ENCODE measurements at regions not wholly inside any gene's neighbourhood (a gene's known extent, or its start where the extent isn't known, plus 50 kb on each side); places are given as distances from the start of the nearest gene placed in this dataset.

- Histone ChIP-seq H3K4me1 (no peaks in the 10 kb centered on the region), H3K27ac (no peak overlapping the region), H3K4me3 (no peak overlapping the region), H3K27me3 (no peaks in the 10 kb centered on the region), H3K36me3 (no peaks in the 10 kb centered on the region), H3K9me3 (no peaks in the 10 kb centered on the region)
- DNase-seq (ENCODE audit: low spot score): no peak
- no peak for TF ChIP-seq CTCF (IDR thresholded peaks at IDR 0.05)
Measured at GRCh38 chr13:61833228-61833627, 417.6 kb upstream of the PCDH20 start.

GRCh38 chr13:61831026-61831425, 415.4 kb upstream of the PCDH20 start:
- no peaks in the 10 kb centered on the region for H3K9me3 ChIP-seq
- TF ChIP-seq CTCF (IDR thresholded peaks at IDR 0.05): no peak
- DNase-seq (ENCODE audit: low spot score): no peak

GRCh38 chr13:61830475-61830874, 414.8 kb upstream of the PCDH20 start:
- no peak overlapping the region for H3K4me3 ChIP-seq
- no peak for TF ChIP-seq CTCF (IDR thresholded peaks at IDR 0.05)
- no peaks in the 10 kb centered on the region for H3K9me3 ChIP-seq
- H3K36me3 ChIP-seq: no peaks in the 10 kb centered on the region
- DNase-seq (ENCODE audit: low spot score): no peak
- H3K4me1 ChIP-seq: no peaks in the 10 kb centered on the region
- H3K27me3 ChIP-seq: no peaks in the 10 kb centered on the region
- no peak overlapping the region for H3K27ac ChIP-seq

More at GRCh38 chr13:61831026-61831425, 415.4 kb upstream of the PCDH20 start:
- no peak overlapping the region for H3K4me3 ChIP-seq
- H3K36me3 ChIP-seq: no peaks in the 10 kb centered on the region
- H3K4me1 ChIP-seq: no peaks in the 10 kb centered on the region
- no peaks in the 10 kb centered on the region for H3K27me3 ChIP-seq
- H3K27ac ChIP-seq: no peak overlapping the region

GRCh38 chr13:61824168-61824567, 408.5 kb upstream of the PCDH20 start:
- no peaks in the 10 kb centered on the region for H3K36me3 ChIP-seq

GRCh38 chr13:61812286-61812685, 396.6 kb upstream of the PCDH20 start:
- no peaks in the 10 kb centered on the region for H3K36me3 ChIP-seq
- no peaks in the 10 kb centered on the region for H3K9me3 ChIP-seq
- no peak for DNase-seq (ENCODE audit: low spot score)
- no peaks in the 10 kb centered on the region for H3K4me1 ChIP-seq
- no peak overlapping the region for H3K4me3 ChIP-seq
- H3K27ac ChIP-seq: no peak overlapping the region
- no peaks in the 10 kb centered on the region for H3K27me3 ChIP-seq
- TF ChIP-seq CTCF (IDR thresholded peaks at IDR 0.05): no peak

More at GRCh38 chr13:61824168-61824567, 408.5 kb upstream of the PCDH20 start:
- no peak for TF ChIP-seq CTCF (IDR thresholded peaks at IDR 0.05)
- no peaks in the 10 kb centered on the region for H3K4me1 ChIP-seq
- H3K9me3 ChIP-seq: no peaks in the 10 kb centered on the region
- no peak overlapping the region for H3K27ac ChIP-seq
- H3K27me3 ChIP-seq: no peaks in the 10 kb centered on the region
- no peak overlapping the region for H3K4me3 ChIP-seq
- DNase-seq (ENCODE audit: low spot score): no peak

GRCh38 chr13:61810065-61810464, 394.4 kb upstream of the PCDH20 start:
- no peak for DNase-seq (ENCODE audit: low spot score)
- no peak overlapping the region for H3K4me3 ChIP-seq
- no peaks in the 10 kb centered on the region for H3K9me3 ChIP-seq
- H3K36me3 ChIP-seq: no peaks in the 10 kb centered on the region
- H3K27me3 ChIP-seq: no peaks in the 10 kb centered on the region
- no peak overlapping the region for H3K27ac ChIP-seq
- TF ChIP-seq CTCF (IDR thresholded peaks at IDR 0.05): no peak
- H3K4me1 ChIP-seq: no peaks in the 10 kb centered on the region
